ENCODE measurements at regions not wholly inside any gene's neighbourhood (a gene's known extent, or its start where the extent isn't known, plus 50 kb on each side); places are given as distances from the start of the nearest gene placed in this dataset.

DNA sequence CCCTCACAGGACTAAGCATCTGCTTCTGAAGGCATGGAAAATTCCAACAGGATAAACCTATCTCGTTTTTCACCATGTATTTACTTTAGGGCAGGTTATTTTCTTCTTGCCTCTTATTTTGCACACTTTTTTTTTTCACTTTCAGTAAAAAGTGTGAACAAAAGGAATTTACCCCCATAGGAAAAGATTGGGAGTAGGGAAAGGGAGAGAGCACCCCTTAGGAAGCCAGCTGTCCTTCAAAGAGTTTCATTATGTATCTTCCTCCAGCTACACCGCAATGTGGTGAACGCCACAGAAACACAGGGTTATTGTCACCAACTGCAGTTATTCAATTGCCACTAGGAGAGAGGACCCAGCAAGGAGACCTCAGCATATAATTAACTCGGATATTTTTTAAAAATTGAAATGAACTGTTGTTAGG is 286.2 kb upstream of the VRK2 start:
- peak overlapping the region; percentile 67 for H3K4me3 ChIP-seq
- TF ChIP-seq EZH2 (IDR thresholded peaks at IDR 0.05; ENCODE audit: insufficient read depth, poor library complexity, severe bottlenecking), result no peak
- TF ChIP-seq EZH2phosphoT487 (IDR thresholded peaks at IDR 0.05; ENCODE audit: insufficient read depth, low read depth), result no peak
- 95% methylated on average over 4 of the region's 4 CpGs for WGBS, 2 experiments (ENCODE audit: low coverage in 1 of 2, low lambda C conversion rate in 2 of 2, missing lambda C conversion rate in 2 of 2)
- no peaks in the 10 kb centered on the region for H3K36me3 ChIP-seq (ENCODE audit: low read depth)
- peak overlapping the region; percentile 72 for H3K9ac ChIP-seq
- peak overlapping the region; percentile 94 for H2AFZ ChIP-seq
- no peak for DNase-seq
- H3K4me2 ChIP-seq (ENCODE audit: unreplicated experiment), result peak overlapping the region; percentile 91
- no peaks in the 10 kb centered on the region for H3F3A ChIP-seq (ENCODE audit: insufficient read depth)
- no peaks in the 10 kb centered on the region for H4K20me1 ChIP-seq (ENCODE audit: insufficient read depth)
- no peaks in the 10 kb centered on the region for H3K27me3 ChIP-seq (replicated peaks; ENCODE audit: insufficient read depth)
- no peak overlapping the region for H3K27ac ChIP-seq
- in situ Hi-C loops (cut with MboI), result no loop called here
- H3K9me3 ChIP-seq (ENCODE audit: low read depth), result no peaks in the 10 kb centered on the region
- no peaks in the 10 kb centered on the region for H3K79me2 ChIP-seq (ENCODE audit: insufficient read depth)
- no peaks in the 10 kb centered on the region for H3K9me2 ChIP-seq (ENCODE audit: insufficient read depth)
- H3K4me1 ChIP-seq (ENCODE audit: insufficient read depth), result peaks cover 4% of the 10 kb centered on the region; the same call in 1 of the 2 replicates

DNA sequence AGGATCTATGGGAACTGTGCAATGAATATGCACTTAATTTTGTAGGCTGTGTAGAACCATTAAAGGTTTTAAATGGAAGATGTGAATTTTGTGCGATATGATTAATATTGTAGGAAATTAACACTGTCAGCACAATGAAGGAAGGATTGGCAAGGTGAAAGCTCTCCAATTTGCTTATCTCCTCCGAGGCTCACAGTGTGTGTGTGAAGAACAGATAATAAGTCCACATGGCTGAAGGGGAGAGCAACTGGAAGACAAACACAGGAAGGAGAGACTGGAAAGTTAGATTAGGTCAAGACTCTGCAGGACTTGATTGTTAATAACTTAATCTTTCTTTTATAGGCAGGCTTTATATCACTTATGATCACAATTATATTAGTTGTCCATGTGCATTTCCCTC is 269.7 kb upstream of the VRK2 start:
- 76 to 78% methylated on average over 2 of the region's 2 CpGs for WGBS, 2 experiments (ENCODE audit: low coverage in 1 of 2, low lambda C conversion rate in 2 of 2, missing lambda C conversion rate in 2 of 2)
- no peaks in the 10 kb centered on the region for H3F3A ChIP-seq (ENCODE audit: insufficient read depth)
- H2AFZ ChIP-seq, result no peak overlapping the region
- no peaks in the 10 kb centered on the region for H3K27me3 ChIP-seq (replicated peaks; ENCODE audit: insufficient read depth)
- H3K4me3 ChIP-seq, result no peak overlapping the region
- TF ChIP-seq EZH2phosphoT487 (IDR thresholded peaks at IDR 0.05; ENCODE audit: insufficient read depth, low read depth) (no peak), EZH2 (IDR thresholded peaks at IDR 0.05; ENCODE audit: insufficient read depth, poor library complexity, severe bottlenecking) (no peak)
- H3K79me2 ChIP-seq (ENCODE audit: insufficient read depth), result no peaks in the 10 kb centered on the region
- no peak for DNase-seq
- no peaks in the 10 kb centered on the region for H3K4me1 ChIP-seq (ENCODE audit: insufficient read depth)
- no peak overlapping the region for H3K9ac ChIP-seq
- no peaks in the 10 kb centered on the region for H3K9me3 ChIP-seq (ENCODE audit: low read depth)
- no peaks in the 10 kb centered on the region for H4K20me1 ChIP-seq (ENCODE audit: insufficient read depth)
- H3K36me3 ChIP-seq (ENCODE audit: low read depth), result no peaks in the 10 kb centered on the region
- H3K4me2 ChIP-seq (ENCODE audit: unreplicated experiment), result no peak overlapping the region
- in situ Hi-C loops (cut with MboI), result no loop called here
- H3K9me2 ChIP-seq (ENCODE audit: insufficient read depth), result no peaks in the 10 kb centered on the region
- no peak overlapping the region for H3K27ac ChIP-seq

DNA sequence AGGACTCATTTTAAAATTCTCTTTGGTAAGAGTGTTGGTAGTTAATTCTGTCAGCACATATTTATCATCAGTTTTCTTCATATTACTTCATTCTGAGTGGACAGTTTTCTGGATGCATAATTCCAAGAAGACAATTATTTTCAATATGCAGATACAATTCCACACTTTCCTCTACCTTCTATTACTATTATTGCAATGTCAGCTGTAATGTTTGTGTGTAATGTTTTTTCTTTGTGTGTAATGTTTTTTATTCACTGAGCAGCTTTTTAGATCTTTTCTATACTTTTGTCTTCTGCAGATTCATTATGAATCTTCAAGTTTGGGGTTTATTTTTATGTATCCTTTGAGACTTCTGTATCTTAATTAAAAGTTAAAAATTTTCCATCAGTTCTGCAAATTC is 264.0 kb upstream of the VRK2 start:
- Histone ChIP-seq H3K79me2 (ENCODE audit: insufficient read depth) (no peaks in the 10 kb centered on the region), H3K27ac (no peak overlapping the region), H3K9me3 (ENCODE audit: low read depth) (no peaks in the 10 kb centered on the region), H3F3A (ENCODE audit: insufficient read depth) (no peaks in the 10 kb centered on the region), H4K20me1 (ENCODE audit: insufficient read depth) (no peaks in the 10 kb centered on the region), H3K4me1 (ENCODE audit: insufficient read depth) (no peaks in the 10 kb centered on the region), H3K9ac (no peak overlapping the region), H3K36me3 (ENCODE audit: low read depth) (no peaks in the 10 kb centered on the region), H2AFZ (no peak overlapping the region), H3K4me2 (ENCODE audit: unreplicated experiment) (no peak overlapping the region), H3K27me3 (replicated peaks; ENCODE audit: insufficient read depth) (no peaks in the 10 kb centered on the region), H3K4me3 (no peak overlapping the region), H3K9me2 (ENCODE audit: insufficient read depth) (no peaks in the 10 kb centered on the region)
- TF ChIP-seq EZH2phosphoT487 (IDR thresholded peaks at IDR 0.05; ENCODE audit: insufficient read depth, low read depth) (no peak), EZH2 (IDR thresholded peaks at IDR 0.05; ENCODE audit: insufficient read depth, poor library complexity, severe bottlenecking) (no peak)
- no peak for DNase-seq
- in situ Hi-C loops (cut with MboI), result no loop called here

DNA sequence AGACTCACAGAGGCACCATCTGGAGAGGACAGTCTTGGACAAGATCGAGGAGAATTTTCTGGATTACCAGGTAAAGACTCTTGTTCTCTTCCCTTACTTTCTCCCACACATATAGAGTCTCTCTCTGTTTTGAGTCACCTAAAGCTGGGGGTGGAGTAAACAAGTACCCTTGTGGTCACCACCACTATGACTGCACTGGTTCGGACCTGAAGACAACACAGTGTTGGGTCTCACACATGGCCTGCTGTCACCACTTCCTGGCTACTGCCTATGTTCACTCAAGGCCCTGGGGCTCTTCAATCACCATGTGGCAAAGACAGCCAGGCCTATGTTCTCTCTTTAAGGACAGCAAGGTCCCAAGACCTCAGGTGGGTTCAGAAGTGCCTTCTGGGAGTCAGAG is 253.3 kb upstream of the VRK2 start:
- Histone ChIP-seq H3K27ac (no peak overlapping the region), H2AFZ (no peak overlapping the region), H3K9ac (no peak overlapping the region), H3K4me3 (no peak overlapping the region), H4K20me1 (ENCODE audit: insufficient read depth) (no peaks in the 10 kb centered on the region), H3F3A (ENCODE audit: insufficient read depth) (no peaks in the 10 kb centered on the region), H3K9me2 (ENCODE audit: insufficient read depth) (no peaks in the 10 kb centered on the region), H3K79me2 (ENCODE audit: insufficient read depth) (no peaks in the 10 kb centered on the region), H3K36me3 (ENCODE audit: low read depth) (no peaks in the 10 kb centered on the region), H3K27me3 (replicated peaks; ENCODE audit: insufficient read depth) (no peaks in the 10 kb centered on the region), H3K9me3 (ENCODE audit: low read depth) (no peaks in the 10 kb centered on the region), H3K4me2 (ENCODE audit: unreplicated experiment) (no peak overlapping the region), H3K4me1 (ENCODE audit: insufficient read depth) (no peaks in the 10 kb centered on the region)
- TF ChIP-seq EZH2 (IDR thresholded peaks at IDR 0.05; ENCODE audit: insufficient read depth, poor library complexity, severe bottlenecking), result no peak
- TF ChIP-seq EZH2phosphoT487 (IDR thresholded peaks at IDR 0.05; ENCODE audit: insufficient read depth, low read depth), result no peak
- WGBS, 2 experiments (ENCODE audit: low coverage in 1 of 2, low lambda C conversion rate in 2 of 2, missing lambda C conversion rate in 2 of 2), result 56 to 76% methylated on average over 2 of the region's 2 CpGs
- no peak for DNase-seq
- in situ Hi-C loops (cut with MboI), result no loop called here

DNA sequence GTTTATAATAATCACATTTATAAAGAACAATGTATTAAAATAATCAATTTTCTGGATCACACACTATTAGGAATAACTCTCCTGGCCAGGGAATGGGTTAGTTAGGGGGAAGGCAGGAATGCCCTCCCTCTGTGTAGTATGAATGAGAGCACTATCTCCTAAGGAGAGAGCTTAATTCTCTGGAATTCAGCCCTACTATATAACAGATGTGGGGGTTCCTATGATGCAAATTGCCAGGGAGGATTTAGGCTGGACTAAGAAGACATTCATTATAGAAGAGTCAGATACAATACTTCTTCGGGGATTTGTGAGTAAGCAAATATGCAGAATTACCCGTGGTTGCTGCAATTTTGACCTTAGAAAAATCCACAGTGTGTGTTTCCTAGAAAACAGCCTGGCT is 250.1 kb upstream of the VRK2 start:
- peak; percentile 19 for DNase-seq
- no peaks in the 10 kb centered on the region for H3K9me3 ChIP-seq (ENCODE audit: low read depth)
- H3K4me2 ChIP-seq (ENCODE audit: unreplicated experiment), result no peak overlapping the region
- 4 to 10% methylated on average over 2 of the region's 2 CpGs for WGBS, 2 experiments (ENCODE audit: low coverage in 1 of 2, low lambda C conversion rate in 2 of 2, missing lambda C conversion rate in 2 of 2)
- no peaks in the 10 kb centered on the region for H3F3A ChIP-seq (ENCODE audit: insufficient read depth)
- no peak overlapping the region for H3K27ac ChIP-seq
- no peaks in the 10 kb centered on the region for H3K79me2 ChIP-seq (ENCODE audit: insufficient read depth)
- TF ChIP-seq EZH2 (IDR thresholded peaks at IDR 0.05; ENCODE audit: insufficient read depth, poor library complexity, severe bottlenecking), result no peak
- TF ChIP-seq EZH2phosphoT487 (IDR thresholded peaks at IDR 0.05; ENCODE audit: insufficient read depth, low read depth), result no peak
- no peaks in the 10 kb centered on the region for H3K4me1 ChIP-seq (ENCODE audit: insufficient read depth)
- in situ Hi-C loops (cut with MboI), result no loop called here
- no peak overlapping the region for H2AFZ ChIP-seq
- no peaks in the 10 kb centered on the region for H3K9me2 ChIP-seq (ENCODE audit: insufficient read depth)
- no peaks in the 10 kb centered on the region for H3K36me3 ChIP-seq (ENCODE audit: low read depth)
- H3K27me3 ChIP-seq (replicated peaks; ENCODE audit: insufficient read depth), result no peaks in the 10 kb centered on the region
- H3K4me3 ChIP-seq, result no peak overlapping the region
- no peaks in the 10 kb centered on the region for H4K20me1 ChIP-seq (ENCODE audit: insufficient read depth)
- no peak overlapping the region for H3K9ac ChIP-seq

All from GM23248 (cell line).